ENCODE measurements at regions not wholly inside any gene's neighbourhood (a gene's known extent, or its start where the extent isn't known, plus 50 kb on each side); places are given as distances from the start of the nearest gene placed in this dataset.
"Not testable (repeated sequence)": the region's sequence is repeated elsewhere in the genome, so short reads cannot be mapped to it uniquely, and the experiment has no call there.

DNA sequence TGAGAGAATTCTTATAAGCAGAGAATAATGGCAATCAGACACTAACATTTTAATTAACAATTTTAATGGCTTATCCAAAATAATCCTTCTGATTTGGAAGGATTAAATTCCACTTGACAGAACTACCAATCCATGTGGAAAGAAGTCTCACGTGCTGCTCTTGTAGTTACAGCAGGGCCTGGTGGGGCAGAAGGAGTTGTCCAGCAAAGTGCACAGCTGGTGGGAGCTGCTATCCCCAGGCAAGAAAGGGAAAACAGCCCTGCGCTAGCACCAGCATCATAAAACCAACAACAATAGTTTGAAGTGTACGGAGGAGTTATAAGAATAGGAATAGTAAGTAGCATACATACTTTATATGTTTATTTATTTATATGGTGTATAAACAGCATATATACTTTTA, 127.4 kb upstream of the TRIM2 start:
- DNase-seq = no peak

- DNase-seq = no peak
Measured at GRCh38 chr4:153079857-153080391, 124.3 kb upstream of the TRIM2 start.

DNA sequence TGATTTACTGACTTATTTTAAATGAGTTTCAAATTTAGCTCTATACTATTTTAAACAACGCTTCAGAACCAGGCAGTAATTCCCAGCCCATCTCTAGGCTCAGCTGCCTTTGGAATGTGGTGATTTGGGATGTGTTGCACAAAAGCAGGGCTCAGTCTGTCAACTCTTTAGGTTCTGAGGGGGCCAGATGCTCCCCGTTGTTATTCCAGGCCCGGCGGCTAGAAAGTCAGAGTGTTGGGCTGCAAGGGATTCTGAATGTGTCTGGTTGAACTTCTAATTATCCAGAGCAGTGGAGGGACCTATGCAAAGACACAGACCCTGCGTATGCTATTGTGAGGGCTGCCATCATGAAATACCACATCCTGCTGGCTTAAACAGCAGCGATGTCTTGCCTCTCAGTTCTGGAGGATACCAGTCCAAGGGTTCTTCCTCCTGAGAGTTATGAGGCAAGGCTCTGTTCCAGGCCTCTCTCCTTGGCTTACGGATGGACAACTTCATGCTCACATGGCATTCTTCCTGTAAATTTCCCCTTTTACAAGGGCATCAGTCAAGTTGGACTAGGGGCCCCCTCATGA, 123.2 kb upstream of the TRIM2 start:
- no peak for DNase-seq

- no peak for DNase-seq
Measured at GRCh38 chr4:153081693-153082092, 122.5 kb upstream of the TRIM2 start.

DNA sequence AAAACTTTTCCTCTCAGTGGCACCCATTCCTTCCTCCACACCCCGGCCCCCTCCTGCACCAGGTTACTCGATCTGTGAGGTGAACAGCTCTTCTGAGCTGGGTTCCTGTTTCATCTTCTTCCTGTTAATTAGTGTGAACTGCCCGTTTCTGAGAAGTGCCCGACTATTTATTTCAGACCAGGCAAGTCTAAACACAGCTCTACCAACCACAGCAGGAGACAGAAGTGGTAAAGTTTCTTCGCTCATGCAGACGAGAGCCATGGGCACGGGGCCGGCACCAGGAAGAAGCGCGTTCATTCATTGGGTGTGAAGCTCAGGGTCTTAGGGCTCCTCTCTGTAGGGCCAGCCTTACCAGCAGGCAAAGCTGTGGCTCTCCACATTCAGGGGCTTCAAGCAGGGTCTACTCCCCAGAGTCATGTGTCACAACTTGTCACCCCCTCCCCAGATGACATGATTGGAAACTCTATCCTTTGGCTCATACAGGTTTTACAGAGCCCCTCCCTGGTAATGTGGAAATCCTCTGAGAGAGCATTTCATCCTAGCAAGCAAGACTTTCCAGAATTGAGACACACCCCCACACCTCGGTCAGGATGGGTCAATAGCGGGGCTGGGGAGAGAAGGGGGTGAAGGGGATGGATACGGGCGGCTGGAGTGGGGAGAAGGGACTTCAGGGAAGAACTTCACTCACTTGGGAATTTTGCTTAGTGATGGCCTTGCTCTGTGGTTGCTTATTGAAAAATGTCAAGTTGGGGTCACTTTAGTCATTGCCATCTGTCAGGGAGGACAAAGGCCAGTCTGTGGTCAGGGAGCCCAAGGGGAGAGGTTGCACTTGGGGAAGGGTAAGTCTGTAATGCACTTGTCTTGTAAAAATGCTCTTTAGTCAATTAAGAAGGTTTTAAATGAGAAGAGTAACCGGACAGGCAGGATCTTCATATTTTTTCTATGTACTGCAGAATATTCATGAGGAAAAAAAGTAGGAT, 121.6 kb upstream of the TRIM2 start:
- no peak for DNase-seq

DNA sequence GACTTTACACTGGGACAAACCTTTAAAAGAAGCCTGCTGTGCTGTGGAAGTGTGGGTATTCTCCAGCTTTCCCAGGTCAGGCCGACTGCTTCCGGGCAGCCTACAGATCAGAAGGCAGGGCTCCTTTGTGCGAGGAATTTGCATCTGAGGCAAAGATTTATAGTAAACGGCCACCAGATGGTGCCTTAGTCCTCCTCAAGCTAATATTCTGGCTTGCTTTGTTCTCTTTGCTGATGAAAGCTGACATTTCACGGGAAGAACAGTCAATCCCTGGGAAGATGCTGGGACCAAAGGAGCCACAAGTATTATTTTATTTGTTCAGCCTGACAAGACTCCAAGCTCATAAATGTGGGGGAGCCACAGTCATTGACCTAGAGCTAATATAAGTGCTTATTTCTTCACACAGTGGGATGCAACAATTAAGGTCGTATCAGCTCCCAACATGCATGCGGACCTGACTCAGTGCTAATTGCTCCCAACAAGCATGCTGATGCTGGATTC, 120.7 kb upstream of the TRIM2 start:
- peak; percentile 44 to 61 for DNase-seq

DNA sequence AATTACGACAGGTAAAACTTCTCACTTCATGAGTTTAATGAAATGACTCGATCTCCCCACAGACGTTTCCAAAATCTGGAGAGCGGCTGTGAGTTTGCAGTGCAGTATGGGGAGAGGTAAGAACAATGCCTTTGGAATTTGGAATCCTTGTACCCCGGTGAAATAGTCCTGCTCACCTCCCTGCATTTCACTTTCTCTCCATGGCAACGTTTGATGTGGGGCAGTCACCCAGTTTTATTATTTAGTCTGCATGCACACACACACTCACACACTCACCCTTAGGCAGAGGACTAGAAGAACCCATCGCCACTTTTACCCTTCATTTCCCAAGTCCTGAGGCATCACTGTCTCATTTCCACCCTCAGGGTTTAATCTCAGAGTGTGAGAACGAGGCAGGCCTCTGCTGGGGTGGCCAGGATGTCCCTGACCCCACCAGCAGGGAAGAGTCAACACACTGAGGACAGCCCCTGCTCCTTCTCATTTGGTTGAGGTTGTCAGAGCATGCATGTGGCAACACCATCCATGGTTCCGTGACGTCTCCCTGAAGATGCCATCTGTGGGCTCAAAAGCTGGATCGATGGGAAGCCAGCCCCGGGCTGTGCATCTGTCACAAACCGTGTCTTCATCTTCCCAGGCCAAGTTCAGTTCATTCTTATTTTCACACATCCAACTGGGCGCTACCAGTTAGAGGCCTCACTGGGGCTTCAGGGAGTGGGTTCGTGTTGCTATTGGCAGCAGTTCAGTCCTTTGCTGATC, 119.8 kb upstream of the TRIM2 start:
- no peak for DNase-seq

GRCh38 chr4:153084980-153085630, 119.1 kb upstream of the TRIM2 start:
- DNase-seq = peak; percentile 17 to 46

DNA sequence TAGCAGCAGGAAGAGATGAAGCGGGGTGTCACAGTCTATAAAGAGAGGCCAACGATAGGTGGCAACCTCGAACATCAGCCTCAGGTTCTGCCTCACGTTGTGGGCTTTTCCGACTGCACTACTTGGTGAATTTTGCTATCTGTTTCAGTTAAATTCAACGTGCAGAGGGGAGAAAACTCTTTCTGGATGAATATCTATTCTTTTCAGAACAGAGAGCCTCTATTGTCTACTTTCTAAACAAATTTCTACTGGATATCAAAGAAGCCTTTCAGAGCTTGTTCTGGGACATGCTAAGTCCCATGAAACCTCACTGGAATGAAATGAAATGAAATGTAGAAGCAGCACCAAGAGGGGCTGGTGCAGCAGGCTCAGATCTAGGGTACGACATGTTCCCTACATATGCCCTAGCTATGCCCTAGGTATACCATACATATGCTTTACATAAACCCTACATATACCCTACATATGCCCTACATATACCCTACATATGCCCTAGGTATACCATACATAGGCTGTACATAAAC, 116.5 kb upstream of the TRIM2 start:
- DNase-seq = no peak

GRCh38 chr4:153089742-153090141, 114.5 kb upstream of the TRIM2 start:
- no peak for DNase-seq

DNA sequence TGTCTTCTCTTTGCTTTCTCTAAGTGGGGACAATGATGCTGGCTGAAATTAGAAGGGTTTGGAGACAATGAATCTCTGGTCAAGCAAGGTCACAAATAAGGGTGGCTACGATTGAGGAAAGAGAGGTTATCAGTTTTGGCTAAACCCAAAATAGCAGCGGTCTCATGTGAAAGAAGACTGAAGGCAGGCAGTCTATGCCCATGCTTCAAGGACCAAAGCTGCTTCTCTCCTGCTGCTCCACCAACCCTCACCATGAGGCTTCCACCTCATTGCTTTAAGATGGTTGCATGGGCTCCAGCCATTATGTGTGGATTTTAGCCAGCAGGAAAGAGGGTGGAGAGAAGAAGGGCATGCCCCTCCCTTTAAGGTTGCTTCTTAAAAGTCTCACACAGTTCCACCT, 114.1 kb upstream of the TRIM2 start:
- DNase-seq = no peak

DNA sequence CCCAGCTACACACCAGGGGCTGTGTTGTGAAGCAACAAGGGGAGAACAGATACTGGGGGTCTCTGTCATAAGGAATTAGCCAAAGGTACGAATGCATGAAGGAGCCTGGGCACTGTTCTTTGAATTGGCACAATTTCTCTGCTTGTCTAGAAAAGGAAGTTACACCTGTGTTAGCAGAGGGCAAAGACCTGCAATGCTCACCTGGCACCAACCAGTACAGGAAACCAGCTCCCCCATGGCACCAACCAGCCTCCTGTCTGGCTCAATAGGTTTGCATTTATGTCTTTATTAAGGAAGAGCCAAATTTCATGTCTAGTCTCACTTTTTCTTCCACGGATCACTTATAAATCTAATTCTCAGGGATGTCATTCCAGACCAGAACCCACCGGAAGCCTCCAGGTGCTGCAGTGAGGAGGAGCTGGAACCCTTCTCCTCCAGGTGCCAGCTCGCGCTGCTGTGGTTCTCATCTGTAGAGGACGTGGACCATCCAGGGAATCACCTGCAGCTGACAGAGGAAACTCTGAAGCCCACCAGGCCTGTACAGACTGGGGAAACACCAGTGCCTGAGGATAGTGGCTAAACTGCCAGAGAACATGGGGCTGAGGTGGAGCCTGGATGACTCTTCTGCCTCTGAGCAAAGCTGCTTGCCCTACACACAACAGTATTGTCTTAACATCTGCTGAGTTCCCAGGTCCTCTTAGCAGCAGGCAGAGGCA, 113.4 kb upstream of the TRIM2 start:
- DNase-seq = no peak

DNA sequence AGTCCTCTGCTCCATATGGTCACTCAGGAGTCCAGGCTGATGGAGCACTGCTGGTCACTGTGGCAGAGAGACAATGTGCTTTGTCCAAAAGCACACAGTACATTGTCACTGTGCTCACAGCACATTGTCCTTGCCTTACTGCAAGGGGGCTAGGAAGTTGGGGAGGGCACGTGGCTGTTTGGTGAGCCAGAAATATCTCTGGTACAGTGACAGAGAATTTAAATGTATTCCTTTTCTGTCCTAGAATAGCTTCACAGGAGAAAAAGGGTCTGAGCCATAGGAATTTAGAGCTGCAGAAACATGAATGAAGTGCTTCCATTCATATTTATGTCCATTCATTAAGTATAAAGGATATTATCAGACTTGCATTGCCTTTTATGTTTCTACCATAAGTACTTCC, 110.8 kb upstream of the TRIM2 start:
- no peak for DNase-seq

DNA sequence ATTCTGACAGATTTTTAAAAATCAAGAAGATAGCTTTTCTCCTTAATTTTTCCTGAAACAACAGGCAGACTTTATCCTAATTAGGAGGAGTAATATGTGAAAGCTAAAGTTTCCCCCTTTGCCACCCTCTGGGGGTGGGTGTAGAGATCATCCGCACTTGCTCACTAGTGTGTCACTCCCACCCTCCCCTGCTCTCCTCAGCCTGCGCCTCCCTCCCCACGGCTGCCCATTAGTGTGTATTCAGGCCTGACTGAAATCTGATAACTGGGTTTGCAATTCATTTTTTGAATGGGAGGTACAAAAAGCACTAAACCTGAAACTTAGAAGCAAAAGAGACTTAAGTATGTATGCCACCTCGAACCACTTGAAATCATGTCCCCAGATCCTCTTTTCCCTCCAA, 110.4 kb upstream of the TRIM2 start:
- no peak for DNase-seq

- no peak for DNase-seq
Measured at GRCh38 chr4:153094435-153094834, 109.8 kb upstream of the TRIM2 start.

- no peak for DNase-seq
Measured at GRCh38 chr4:153095448-153096204, 108.6 kb upstream of the TRIM2 start.

DNA sequence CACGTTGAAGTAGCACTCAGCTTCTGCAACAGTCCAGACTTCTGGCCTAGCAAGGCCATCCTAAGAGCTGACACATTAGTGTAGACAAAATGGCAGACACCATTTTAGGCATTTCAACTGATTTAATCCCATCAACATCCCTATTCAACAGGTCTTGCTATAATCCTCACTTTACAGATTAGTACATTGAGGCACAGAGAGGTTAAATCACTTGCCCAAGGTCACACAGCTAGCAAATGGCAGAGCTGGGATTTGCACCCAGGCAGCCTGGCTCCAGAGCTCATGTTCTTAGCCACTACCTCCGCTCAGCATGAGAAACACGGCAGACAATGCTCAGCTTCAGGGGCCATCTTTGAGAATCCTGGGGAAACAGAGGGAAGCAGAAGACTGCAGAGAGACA, 107.9 kb upstream of the TRIM2 start:
- no peak for DNase-seq

DNA sequence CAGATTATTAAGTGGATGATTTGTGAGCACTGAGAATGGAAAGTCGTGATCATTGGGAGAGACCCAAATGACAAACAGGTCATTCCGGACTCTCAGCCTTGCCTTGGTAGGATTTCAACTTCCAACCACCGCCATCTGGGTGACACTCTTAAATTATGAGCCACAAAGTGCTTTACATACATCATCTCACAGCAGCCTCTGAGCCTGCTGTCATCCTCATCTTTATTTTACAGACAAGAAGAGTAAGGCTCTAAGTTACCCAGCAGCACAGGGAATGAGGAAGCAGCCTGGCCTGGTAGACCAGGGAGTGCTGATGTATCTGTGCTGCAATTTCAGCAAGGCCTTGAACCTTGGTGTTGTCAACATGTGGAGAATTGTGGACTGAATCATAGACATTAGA, 105.8 kb upstream of the TRIM2 start:
- no peak for DNase-seq

GRCh38 chr4:153099391-153100140, 104.7 kb upstream of the TRIM2 start:
- DNase-seq = no peak

GRCh38 chr4:153106736-153107135, 97.5 kb upstream of the TRIM2 start:
- not testable (repeated sequence) for DNase-seq

Data from NCI-H1930 (cell line).